HG02571 (cell line): ENCODE measurements at regions not wholly inside any gene's neighbourhood (a gene's known extent, or its start where the extent isn't known, plus 50 kb on each side); places are given as distances from the start of the nearest gene placed in this dataset.

Experiments used
- ATAC-seq: cut with Tn5 transposase; IDR thresholded peaks from one replicate; pipeline ENCODE4 v1.9.1; 2021; ENCODE audit warnings: mild to moderate bottlenecking, moderate library complexity; ENCODE audit not compliant: unreplicated experiment

DNA sequence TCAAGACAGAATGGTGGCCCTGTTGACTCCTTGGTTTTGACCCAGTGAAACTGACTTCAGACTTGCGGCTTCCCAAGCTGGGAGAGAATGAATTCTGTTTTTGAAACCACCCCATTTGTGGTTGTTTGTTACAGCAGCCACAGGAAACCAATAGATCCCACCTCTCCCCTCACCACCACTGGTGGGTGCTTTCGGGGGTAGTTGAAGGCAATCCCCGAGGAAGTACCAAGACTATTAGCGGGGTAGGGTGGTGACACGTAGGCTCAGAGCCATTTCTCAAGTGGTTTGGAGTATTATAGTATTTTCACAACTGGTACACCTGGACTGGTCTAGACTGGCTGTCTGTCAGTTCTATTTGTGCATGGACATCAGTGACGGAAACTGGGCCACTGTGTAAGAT lies 189.1 kb upstream of the RBPJ start:
- ATAC-seq, result peak; percentile 65

DNA sequence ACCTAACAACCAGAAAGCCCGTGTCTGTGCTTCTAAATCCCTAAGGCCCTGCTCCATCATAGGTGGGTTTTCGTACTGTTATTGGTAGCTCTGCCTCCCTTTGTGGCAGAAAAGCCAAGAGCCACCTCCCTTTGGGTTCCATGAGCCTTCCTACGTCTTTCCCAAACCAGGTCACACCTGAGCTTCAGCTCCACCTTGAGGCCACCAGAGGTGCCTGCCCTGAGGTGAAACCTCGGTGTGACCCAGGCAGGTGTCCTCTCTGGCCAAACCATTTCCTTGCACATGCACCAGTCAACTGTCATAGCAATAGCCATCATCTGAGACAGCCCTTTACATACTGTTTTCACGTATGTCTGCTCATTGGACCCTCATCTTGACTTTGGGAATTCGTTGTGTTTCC lies 188.0 kb upstream of the RBPJ start:
- ATAC-seq, result no peak

DNA sequence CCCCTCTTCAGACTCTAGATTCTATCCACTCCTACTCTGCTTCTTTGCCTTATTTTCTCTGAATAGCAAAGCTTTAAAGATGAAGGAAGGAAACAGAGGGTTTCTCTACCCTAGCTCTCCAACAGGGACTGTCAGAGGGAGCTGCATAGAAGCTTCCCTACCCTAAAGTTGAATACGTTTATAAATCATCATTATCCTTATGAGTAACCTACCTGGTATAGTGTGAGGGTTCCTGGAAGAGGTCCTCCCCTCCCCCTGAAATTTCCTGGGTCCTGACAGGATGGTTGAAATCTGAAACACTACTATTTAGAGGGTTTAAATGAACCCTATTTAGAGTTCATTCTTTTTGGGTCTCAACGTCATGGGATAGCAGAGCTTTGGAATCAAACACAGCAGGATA lies 187.0 kb upstream of the RBPJ start:
- no peak for ATAC-seq

DNA sequence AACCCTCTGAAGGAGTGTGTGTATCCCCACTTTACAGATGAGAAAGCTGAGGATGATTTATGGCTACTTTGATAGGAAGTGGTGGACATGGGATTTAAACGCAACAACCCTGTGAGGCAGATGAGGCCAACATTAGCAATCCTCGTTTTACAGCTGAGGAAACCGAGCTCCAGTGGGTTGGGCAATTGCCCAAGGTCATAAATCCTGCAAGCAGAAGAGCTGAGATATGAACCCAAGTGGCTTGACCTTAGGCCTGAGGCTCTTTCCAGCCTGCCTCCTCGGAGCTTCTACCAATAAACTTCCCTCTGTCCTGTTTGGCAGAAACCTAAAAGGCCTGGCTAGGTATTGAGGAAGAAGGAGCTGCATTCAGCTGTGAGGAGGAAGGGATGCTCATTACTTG lies 185.5 kb upstream of the RBPJ start:
- ATAC-seq, result no peak

DNA sequence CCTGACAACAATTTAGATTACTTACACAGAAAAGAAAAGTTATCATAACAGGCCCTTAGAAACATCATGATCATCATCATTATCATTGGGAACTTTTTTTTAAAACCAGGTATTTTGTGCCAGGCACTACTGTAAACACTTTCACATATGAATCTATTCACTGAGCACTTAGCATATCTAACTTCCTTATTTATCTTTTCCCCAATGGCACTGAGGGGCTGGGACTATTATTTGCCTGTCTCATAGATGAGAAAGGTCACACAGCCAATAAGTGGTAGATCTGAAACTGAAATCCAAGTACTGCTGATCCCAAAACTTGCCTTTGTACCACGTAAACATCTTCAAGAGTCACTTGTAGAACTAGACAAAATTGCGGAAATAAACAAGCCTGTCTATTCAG lies 184.2 kb upstream of the RBPJ start:
- no peak for ATAC-seq

DNA sequence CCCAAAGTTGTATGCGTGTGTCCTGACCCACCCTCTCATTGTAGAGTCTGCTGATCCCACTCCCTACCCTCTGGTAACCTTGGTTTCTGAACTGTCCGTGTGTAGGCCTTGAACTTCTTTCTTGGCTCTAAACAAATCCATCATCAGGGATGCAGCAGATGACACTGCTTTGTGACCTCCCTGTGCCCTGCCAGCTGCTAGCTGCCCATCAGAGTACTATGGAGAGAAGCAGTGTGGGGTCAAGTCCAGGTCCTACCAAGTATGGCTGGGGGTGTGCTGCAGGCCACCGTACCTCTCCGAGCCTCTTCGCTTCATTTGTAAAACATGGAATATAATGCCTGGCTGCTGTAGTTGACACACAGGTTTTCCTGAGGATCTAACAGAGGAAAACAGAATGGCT lies 183.5 kb upstream of the RBPJ start:
- no peak for ATAC-seq

DNA sequence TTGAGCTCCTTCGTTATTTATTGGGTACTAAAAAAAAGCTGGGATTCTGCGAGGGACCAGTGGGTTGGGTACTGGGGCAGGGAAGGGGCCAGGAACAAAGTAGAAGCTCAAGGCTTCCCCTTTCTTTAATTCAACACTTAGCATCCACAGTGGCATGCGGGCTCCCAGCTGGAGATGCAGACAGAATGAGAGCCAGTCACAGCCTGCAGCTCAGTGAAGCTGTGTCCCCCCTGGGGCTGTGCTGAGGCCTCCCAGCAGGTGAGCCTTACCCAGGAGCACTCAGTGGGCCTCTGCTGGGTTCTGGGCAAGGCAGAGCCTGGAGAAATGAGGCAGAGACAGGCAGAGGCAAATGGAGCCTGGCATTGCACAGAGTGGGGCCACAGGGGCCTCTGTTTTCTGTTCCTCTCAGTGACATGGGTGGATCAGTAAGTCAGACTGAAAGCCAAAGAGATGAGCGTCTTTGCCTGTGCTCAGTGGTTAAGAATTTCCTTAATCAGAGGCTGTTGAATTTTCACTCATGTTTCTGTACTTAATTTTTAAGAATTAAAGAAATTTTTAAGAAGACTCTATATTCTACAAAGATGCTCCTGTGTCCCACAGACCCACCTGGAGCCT lies 181.4 kb upstream of the RBPJ start:
- no peak for ATAC-seq

DNA sequence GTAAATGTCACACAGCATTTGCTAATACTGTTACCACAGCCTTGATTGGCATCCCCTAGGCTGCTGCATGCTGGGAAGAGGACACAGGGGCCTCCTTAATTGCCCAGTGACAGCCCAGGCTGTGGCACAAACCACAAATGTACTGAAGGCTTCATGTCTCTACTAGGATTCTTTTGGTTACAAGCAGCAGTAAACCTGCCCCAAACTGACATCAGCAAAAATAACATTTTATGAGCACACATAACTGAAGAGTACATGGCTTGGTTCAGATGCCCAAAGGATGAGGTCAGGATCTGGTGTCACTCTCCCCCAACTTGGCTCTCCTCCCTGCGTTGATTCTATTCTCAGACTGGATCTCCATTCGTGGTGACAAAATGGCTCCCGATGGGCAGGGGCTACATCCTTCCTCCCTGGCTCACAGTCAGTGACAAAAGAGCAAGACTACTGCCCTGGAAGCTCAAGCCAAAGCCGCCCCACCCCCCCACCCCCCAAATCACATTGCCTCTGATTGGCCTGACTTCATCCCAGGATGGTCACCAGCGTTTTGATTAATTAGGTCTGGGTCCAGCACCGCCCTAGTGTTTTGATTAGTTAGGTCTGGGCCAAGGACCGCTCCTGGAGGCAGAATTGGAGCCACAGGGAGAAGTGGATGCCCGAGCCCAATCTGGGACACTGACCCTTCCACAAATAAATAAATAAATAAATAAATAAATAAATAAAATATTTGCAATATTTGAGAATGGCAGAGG lies 180.5 kb upstream of the RBPJ start:
- ATAC-seq, result no peak

DNA sequence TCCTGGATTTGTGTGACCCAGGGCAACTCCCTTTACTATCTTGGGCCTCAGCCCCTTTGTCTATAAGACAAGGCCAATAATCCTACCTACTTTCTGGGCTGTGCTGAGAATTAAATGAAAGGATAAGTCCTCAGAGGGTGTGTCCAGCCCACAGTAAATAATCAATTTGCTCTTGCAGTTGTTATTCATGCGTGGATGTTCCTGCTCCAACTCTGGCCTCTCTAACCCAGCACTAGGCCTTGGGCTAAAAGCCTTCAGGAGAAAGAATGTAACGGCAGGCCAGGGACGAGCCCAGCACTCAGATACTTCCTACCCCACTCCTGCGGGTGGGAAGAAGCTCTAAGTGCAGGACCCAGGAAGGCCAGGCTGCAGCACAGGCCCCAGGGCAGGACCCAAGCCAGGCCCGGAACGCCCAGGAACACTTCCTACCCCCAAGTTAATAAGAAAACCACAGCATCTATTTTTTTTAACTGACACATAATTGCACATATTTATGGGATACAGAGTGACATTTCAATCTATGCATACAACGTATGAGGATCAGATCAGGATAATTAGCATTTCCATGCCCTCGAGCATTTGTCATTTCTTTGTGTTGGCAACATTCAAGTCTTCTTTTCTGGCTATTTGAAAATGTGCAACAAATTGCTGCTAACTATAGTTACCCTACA lies 179.6 kb upstream of the RBPJ start:
- no peak for ATAC-seq

DNA sequence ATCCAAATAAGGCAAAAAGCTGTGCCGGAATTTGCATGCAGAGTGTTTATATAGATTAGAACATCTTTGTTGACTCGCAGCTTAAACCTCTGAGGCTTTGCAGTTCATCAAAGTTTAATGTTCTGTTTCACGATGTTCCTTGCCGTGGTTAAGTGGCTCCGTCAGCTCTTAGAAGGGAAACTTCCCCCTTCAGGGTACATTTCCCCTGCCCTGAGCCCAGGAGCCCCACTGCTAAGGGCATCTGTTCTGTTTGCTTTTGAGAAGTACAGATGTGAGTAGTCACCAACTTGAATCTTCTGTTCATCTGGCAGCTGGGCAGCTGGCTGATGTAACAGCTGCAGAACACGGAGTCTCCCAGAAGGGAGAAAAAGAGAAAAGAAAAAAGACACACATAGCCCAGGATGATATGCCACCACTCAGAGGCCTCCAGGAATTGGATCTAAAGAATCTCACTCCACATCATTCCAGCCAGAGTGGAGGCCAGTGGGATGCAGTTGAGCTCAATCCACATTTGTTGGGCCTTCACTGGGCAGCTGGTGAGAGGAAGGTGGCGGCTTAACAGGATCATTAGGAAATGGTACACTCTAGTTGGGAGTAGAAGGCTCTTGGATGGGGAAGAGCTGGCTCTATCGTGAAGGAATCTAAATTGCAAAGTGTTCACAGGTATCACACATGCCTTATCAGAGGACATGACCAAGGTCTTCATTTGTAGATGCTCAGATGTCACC lies 178.7 kb upstream of the RBPJ start:
- ATAC-seq, result peak; percentile 74

DNA sequence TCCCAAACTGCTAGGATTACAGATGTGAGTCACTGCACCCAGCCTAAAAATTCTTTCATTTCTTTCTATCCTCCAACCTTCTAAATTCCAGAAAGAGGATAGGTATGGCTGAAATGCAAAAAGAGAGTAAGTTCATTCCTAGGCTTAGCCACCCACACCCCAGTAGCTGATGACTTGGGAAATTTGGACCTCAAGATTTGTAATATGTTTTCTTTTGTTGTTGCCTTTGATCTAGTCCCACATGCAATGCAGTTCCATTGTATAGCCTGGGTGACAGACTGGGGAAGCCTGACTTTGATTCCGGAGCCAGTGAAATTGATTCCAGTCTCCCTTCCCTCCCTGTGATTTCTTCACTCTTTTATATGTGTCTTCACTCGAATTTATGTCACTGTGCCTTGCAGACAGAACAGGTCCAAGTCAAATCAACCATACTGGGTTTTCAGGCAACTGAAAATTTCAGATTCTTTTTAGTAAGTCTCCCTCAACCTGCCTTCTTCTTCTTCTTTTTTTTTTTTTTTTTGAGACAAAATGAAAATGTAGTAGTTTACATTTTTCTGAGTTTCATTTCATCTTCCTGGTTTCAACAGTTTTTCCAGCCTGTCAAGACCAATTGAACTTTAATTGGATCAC lies 176.2 kb upstream of the RBPJ start:
- ATAC-seq, result no peak

DNA sequence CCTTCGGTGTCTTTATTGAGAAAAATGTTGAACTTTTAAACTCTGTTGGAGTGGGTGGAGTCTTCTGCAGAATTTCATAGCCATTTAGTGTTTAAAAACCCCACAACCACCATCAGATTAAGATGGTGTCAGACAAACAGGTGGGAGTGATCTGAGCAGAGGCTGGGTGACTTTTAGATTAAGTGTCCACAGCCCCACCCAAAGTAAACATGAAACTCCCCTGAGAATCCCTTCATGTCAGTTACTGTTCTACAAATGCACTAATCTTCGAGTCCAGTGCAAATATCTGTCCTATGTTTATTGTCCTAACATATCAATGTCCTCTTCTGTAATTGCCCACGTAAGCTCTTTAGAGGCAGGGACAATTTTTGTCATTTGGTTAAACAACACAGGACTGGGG lies 175.6 kb upstream of the RBPJ start:
- ATAC-seq, result no peak

DNA sequence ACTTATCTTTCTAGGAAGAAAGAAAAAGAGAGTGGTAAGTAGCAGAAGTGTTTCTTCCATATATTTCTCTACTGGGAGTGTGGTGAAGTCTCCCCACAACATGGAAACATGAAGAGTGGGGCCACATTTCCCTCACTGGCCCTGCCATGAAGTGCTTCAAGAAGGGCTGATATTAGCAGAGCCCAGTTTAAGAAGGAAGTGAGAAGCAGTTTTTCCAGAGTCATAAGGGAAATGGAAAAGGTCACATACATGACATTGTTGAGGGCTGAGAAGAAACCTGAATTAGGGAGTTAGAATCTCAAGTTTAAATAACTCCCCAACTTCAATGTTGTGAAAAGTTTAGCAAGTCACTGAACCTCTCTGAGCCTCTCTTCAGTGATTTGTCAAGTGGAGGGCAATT lies 171.9 kb upstream of the RBPJ start:
- ATAC-seq, result no peak

DNA sequence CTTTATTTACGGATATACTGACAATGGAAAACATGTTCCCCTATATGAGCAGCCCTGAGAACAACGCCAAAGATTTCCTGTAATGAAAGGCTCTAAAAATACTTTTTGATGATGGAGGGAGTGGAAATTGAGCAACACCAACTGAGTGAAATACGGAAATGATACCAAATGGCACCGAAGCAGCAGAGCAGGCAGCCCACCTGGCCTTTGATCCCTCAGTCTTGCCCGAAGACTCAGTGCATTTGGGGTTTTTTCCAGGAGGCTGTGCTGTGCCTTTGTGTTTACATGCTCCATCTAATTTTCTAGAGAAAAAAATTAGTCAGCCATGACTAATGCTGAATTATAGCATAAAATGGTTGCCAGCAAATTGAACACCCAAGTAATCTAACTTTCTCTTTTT lies 169.9 kb upstream of the RBPJ start:
- no peak for ATAC-seq

DNA sequence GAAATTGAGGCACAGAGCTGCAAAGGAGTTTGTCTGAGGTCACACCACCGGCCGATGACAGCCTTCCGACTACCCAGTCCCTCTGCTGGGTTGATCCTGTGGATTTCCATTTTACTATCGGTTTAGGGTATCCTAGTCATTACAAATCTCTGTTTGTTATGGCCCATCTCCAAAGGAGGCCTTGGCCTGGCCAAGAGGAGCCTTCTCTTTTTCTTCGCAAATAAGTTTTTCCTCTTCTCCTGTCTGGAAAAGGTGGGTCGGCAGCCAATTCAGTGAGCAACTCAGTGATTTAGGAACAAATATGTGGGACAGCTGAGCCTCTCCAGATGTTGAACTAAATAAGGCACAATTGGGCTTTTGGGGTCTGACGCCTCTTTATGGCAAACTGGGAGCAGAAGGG lies 169.2 kb upstream of the RBPJ start:
- ATAC-seq, result no peak

DNA sequence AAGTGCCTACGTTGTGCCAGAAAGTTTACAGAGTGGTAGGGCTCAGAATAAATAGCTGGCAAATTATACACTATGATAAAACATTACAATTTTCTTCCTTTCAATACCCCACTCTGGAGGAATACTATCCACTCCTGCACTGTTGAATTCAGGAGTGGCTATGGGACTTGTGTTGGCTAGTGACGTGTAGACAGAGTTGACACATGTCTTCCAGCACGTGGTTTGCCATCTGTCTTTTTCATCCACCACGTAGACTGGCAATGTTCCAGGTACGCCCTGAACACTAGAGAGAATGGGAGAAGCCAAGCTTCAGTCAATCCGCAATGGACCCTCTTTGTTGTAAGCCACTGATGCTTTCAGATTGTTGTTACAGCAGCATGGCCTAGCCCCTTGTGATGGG lies 168.8 kb upstream of the RBPJ start:
- no peak for ATAC-seq

DNA sequence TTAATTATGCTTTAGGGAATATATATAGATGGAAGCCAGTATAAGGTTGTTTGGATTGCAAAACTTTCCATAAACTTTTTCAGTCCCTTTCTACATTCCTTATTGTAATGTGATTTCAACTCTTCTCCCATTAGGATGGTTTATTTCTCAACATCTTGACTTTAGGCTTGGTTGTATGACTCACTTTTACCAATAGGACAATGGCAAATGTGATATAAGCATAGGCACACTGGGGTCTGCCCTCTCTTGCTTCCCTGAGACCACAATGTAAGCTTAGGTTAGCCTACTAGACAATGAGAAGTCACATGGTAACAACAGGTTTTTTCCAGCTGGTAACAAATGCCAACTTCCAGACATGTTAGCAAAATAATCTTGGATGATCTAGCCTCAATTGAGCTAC lies 163.3 kb upstream of the RBPJ start:
- ATAC-seq, result no peak

DNA sequence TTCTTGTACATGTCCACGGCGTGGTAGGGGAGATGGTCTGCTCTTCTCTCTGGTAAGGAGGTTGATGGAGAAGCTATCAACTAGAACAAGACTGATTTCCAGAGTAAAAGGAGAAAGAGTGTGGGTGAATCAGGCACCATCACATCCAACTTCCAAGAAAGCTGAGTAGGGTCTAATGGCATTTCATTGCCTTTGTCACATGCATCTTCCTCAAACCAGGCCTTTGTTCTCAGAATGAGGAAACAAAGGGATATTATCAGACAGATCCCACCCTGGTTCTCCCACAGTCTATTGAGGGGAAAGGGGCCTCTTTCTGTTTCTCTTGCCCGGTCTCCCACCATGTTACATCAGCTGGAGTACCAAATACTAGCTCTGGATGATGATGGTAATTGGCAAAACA lies 160.2 kb upstream of the RBPJ start:
- no peak for ATAC-seq

DNA sequence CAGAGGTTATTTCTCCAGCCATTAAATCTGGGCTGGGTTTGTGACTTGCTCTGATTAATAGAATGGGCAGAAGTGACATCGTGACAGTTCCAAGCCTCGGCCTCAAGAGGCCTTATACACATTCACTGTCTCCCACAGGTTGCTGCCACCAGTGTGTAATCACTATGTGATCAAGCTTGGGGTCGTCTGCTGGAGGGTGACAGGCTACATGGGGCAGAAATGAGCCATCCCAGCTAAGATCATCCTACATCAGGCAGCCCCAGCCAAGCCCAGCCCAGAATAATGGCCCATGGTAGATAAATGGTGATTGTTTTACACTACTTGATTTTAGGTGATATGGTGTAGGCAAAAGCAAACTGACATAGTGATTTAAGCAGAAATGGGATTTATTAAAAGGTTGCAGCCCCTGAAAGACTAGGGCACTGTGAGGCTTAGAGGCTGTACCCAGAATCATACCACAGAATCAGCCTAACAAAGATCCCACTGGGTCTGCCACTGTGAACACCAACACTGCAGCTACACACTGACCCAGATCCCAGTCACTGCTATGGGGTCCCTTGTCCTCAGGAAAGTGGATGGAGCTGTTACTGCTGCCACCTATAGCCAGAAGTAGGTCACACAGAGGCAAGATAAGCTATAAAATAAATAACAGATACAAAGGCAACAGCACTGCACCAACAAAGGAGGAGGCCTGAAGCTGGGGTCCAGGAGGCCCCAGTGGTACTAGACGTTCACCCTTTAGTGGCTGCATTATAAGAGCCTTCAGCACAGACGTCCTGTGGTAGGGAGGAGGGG lies 159.6 kb upstream of the RBPJ start:
- no peak for ATAC-seq

DNA sequence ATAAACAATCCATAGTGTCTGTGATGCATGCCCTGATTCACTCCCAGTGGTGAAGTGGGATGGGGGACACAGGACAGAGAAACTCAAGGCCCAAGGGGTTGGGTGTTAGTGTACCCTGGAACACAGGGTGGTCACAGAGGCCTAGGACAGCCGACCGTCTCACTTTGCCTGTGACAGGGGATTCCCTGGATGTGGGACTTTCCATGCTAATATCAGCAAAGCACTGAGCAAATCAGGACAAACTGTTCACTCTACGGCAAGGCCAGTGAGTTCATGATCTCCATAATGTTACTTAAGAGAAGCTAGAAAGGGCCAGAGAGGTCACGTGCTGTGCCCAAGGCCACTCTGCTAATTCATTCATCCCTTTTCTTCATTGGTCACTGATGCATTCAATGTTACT lies 158.7 kb upstream of the RBPJ start:
- peak; percentile 66 for ATAC-seq
